GM12878 (cell line): ENCODE measurements at regions not wholly inside any gene's neighbourhood (a gene's known extent, or its start where the extent isn't known, plus 50 kb on each side); places are given as distances from the start of the nearest gene placed in this dataset.

Experiments
- ATAC-seq: fragments of 200-7000 bp; cut with Tn5 transposase; 3 replicates; pipeline ENCODE4 v1.9.1; 2020; ENCODE audit warnings: mild to moderate bottlenecking, moderate library complexity
- BruUV-seq: library from RNA; stranded (reverse); fragments of 400-500 nt; replicated peaks from 2 replicates; lab custom pipeline; 2021; lab: Mats Ljungman, UMichigan
- CTCF ChIA-PET: fragments of 300-600 bp; sonication (Branson Sonifier 250); formaldehyde crosslinking; extraction: SDS; loops from one replicate; lab custom pipeline; 2021; ENCODE audit warnings: inconsistent platforms; lab: Yijun Ruan, JAX
- POLR2A ChIA-PET: fragments of 350-600 bp; formaldehyde crosslinking; extraction: SDS; loops from one replicate; lab custom pipeline; 2021; ENCODE audit warnings: inconsistent platforms; lab: Charles Lee
- RAD21 ChIA-PET: fragments of 300-600 bp; sonication (Branson Sonifier 250); formaldehyde crosslinking; loops from one replicate; lab custom pipeline; 2023; ENCODE audit warnings: antibody characterized with exemption; ENCODE audit not compliant: unreplicated experiment; lab: Charles Lee
- SMC1A ChIA-PET: fragments of 300-600 bp; sonication (Branson Sonifier 250); formaldehyde crosslinking; loops from one replicate; lab custom pipeline; 2023; ENCODE audit not compliant: unreplicated experiment, uncharacterized antibody; lab: Charles Lee
- DNase-seq: peaks from one replicate; pipeline ENCODE4 v3.0.0-alpha.2; 2011; ENCODE audit warnings: low read depth, low spot score
- FAIRE-seq: peaks from 3 replicates; lab custom pipeline; 2011; peaks lifted over from hg19 to GRCh38; lab: Jason Lieb, UNC
- H2AFZ ChIP-seq: 2 replicates; pipeline ENCODE4 v1.6.0; 2011; ENCODE audit warnings: low read depth, low read length, control low read depth; ENCODE audit not compliant: control insufficient read depth
- H3K27ac ChIP-seq: 2 replicates; pipeline ENCODE4 v1.5.1; 2011; ENCODE audit warnings: control low read depth; ENCODE audit not compliant: control insufficient read depth, insufficient read depth
- H3K27me3 ChIP-seq, 2 experiments: replicated peaks in 1 of 2; 2 replicates each; pipeline versions ENCODE4 v1.6.0 to v1.6.1; 2011; ENCODE audit warnings: low read length in 1 of 2; ENCODE audit not compliant: control insufficient read depth in 2 of 2, insufficient read depth in 2 of 2
- H3K36me3 ChIP-seq, 2 experiments: 2 replicates each; pipeline ENCODE4 v1.5.1; 2011; ENCODE audit warnings: low read length in 1 of 2; ENCODE audit not compliant: control insufficient read depth in 2 of 2, insufficient read depth in 2 of 2
- H3K4me1 ChIP-seq: 2 replicates; pipeline ENCODE4 v1.6.1; 2011; ENCODE audit warnings: mild to moderate bottlenecking, low read length, moderate library complexity, mixed read lengths; ENCODE audit not compliant: control insufficient read depth, insufficient read depth
- H3K4me2 ChIP-seq: 2 replicates; pipeline ENCODE4 v1.6.0; 2011; ENCODE audit warnings: control low read depth; ENCODE audit not compliant: control insufficient read depth, insufficient read depth
- H3K4me3 ChIP-seq: fragments of 200-600 bp; sonication (generic); 2 replicates; pipeline ENCODE4 v1.5.1; 2016
- H3K79me2 ChIP-seq: 2 replicates; pipeline ENCODE4 v1.6.0; 2011; ENCODE audit warnings: low read length; ENCODE audit not compliant: control insufficient read depth, insufficient read depth
- H3K9ac ChIP-seq: 2 replicates; pipeline ENCODE4 v1.8.0; 2011; ENCODE audit warnings: low read length, control low read depth, mixed read lengths; ENCODE audit not compliant: control insufficient read depth, insufficient read depth
- H3K9me3 ChIP-seq: replicated peaks from 3 replicates; pipeline ENCODE4 v1.5.1; 2011; ENCODE audit warnings: mild to moderate bottlenecking, low read length; ENCODE audit not compliant: control insufficient read depth, insufficient read depth
- H4K20me1 ChIP-seq: 2 replicates; pipeline ENCODE4 v1.6.0; 2011; ENCODE audit not compliant: control insufficient read depth, insufficient read depth
- CREB1 ChIP-seq: IDR thresholded peaks from 2 replicates; pipeline ENCODE4 v1.6.1; 2012; ENCODE audit warnings: low read depth, mild to moderate bottlenecking, inconsistent platforms
- JUND ChIP-seq: IDR thresholded peaks from 2 replicates; pipeline ENCODE4 v1.6.1; 2012; ENCODE audit warnings: low read depth, mild to moderate bottlenecking, low read length, improper control_type of control experiment, moderate library complexity
- MXI1 ChIP-seq: fragments of 150-350 bp; IDR thresholded peaks from 2 replicates; pipeline ENCODE4 v1.6.1; 2011; ENCODE audit warnings: low read depth, mild to moderate bottlenecking, inconsistent platforms, low read length, improper control_type of control experiment
- TAF1 ChIP-seq: IDR thresholded peaks from 2 replicates; pipeline ENCODE4 v1.6.1; 2011; ENCODE audit warnings: mild to moderate bottlenecking, low read depth, low read length, borderline replicate concordance
- TCF12 ChIP-seq: IDR thresholded peaks from 2 replicates; pipeline ENCODE4 v1.6.1; 2011; ENCODE audit warnings: low read depth, mild to moderate bottlenecking, low read length
- WGBS: methylation state at CpG from one replicate; pipeline ENCODE4 v1.1.6; 2016; ENCODE audit warnings: low lambda C conversion rate; ENCODE audit not compliant: insufficient replicate concordance, insufficient coverage; ENCODE audit errors: missing lambda C conversion rate; 5-methylcytosine and 5-hydroxymethylcytosine counted together
- in situ Hi-C: fragments of 300-500 bp; cut with MboI; formaldehyde crosslinking; loops from 9 replicates; pipeline ENCODE4 v1.14.3; 2018; ENCODE audit warnings: mixed read lengths
- intact Hi-C: fragments of 100-400 bp; cut with micrococcal nuclease; formaldehyde crosslinking; loops from one replicate; pipeline ENCODE4 v1.14.2; 2022; ENCODE audit not compliant: unreplicated experiment
- TF ChIP-seq, protein P1 (sequence below): fragments of 450-650 bp; IDR thresholded peaks from 2 replicates; pipeline ENCODE4 v1.6.1; 2018; ENCODE audit warnings: mild to moderate bottlenecking, low read depth, moderate library complexity; ENCODE audit not compliant: partially characterized antibody
- TF ChIP-seq, protein P2 (sequence below): fragments of 450-650 bp; IDR thresholded peaks from 2 replicates; pipeline ENCODE4 v1.6.1; 2017; ENCODE audit warnings: low read depth, mild to moderate bottlenecking, moderate library complexity
- TF ChIP-seq, protein P3 (sequence below): fragments of 450-650 bp; formaldehyde crosslinking; IDR thresholded peaks from 2 replicates; pipeline ENCODE4 v1.5.0; 2022; ENCODE audit warnings: mild to moderate bottlenecking, missing genetic modification characterization

DNA sequence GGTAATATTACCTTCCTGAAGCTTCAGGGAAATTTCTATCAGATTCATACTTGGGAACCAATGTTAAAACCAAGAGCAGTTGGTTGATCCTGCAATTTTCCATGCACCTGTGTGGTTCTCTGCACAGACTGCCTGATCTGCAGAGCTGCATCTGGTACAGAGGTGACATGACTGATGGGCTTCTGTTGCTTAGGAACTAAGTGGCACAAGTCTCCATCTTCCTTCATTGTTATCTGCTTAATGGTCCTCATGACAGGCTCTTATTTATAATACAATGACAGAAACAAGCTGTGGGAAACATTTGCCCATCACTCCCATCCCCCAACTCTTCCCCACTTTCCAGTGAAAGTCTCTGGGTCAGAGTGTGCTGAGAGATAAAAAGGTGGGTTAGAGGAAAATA lies 799.1 kb downstream of the TAF11L14 start:
- FAIRE-seq (no peak), DNase-seq (no peak), ATAC-seq (no peak)
- ChIA-PET POLR2A (no interaction called here), CTCF (no interaction called here), RAD21 (no interaction called here), SMC1A (no interaction called here)
- intact Hi-C loops = no loop called here
- H3K4me3 ChIP-seq = no peak overlapping the region
- no peak overlapping the region for H3K9ac ChIP-seq
- H3K4me2 ChIP-seq = no peak overlapping the region
- no peaks in the 10 kb centered on the region for H4K20me1 ChIP-seq
- TF ChIP-seq TCF12 (no peak), TAF1 (no peak)
- TF ChIP-seq, protein P1, sequence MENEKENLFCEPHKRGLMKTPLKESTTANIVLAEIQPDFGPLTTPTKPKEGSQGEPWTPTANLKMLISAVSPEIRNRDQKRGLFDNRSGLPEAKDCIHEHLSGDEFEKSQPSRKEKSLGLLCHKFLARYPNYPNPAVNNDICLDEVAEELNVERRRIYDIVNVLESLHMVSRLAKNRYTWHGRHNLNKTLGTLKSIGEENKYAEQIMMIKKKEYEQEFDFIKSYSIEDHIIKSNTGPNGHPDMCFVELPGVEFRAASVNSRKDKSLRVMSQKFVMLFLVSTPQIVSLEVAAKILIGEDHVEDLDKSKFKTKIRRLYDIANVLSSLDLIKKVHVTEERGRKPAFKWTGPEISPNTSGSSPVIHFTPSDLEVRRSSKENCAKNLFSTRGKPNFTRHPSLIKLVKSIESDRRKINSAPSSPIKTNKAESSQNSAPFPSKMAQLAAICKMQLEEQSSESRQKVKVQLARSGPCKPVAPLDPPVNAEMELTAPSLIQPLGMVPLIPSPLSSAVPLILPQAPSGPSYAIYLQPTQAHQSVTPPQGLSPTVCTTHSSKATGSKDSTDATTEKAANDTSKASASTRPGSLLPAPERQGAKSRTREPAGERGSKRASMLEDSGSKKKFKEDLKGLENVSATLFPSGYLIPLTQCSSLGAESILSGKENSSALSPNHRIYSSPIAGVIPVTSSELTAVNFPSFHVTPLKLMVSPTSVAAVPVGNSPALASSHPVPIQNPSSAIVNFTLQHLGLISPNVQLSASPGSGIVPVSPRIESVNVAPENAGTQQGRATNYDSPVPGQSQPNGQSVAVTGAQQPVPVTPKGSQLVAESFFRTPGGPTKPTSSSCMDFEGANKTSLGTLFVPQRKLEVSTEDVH = no peak
- H3K27ac ChIP-seq = no peak overlapping the region
- no peaks in the 10 kb centered on the region for H3K79me2 ChIP-seq
- no TSS peak for BruUV-seq
- in situ Hi-C loops = no loop called here
- no peaks in the 10 kb centered on the region for H3K36me3 ChIP-seq
- H3K4me1 ChIP-seq = no peaks in the 10 kb centered on the region
- no peaks in the 10 kb centered on the region for H3K9me3 ChIP-seq
- H2AFZ ChIP-seq = no peak overlapping the region
- H3K27me3 ChIP-seq = no peaks in the 10 kb centered on the region

DNA sequence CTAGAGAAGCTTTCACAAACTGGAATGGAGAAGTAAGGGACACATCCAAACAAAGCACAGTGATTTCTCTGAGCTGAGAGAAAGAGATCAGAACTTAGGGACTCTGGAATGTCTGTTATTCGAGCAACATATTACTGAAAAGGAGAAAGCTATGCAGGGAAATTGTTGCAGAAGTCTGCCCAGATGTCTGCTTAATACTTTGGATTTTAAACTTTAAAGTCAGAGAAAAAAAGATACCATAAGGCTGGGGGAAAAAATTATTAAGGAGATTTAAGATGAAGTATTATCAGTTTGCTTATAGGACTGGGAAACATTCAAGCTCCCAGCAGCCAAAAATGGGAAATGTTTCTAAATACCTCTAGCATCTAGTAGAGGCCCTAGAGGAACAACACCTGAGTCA lies 803.9 kb downstream of the TAF11L14 start:
- in situ Hi-C loops = no loop called here
- POLR2A ChIA-PET = no interaction called here
- FAIRE-seq (no peak), DNase-seq (no peak), ATAC-seq (no peak)
- intact Hi-C loops = no loop called here
- Histone ChIP-seq H3K9me3 (no peaks in the 10 kb centered on the region), H2AFZ (no peak overlapping the region), H3K79me2 (no peaks in the 10 kb centered on the region), H3K36me3 (no peaks in the 10 kb centered on the region), H3K4me3 (no peak overlapping the region), H3K27ac (no peak overlapping the region), H3K27me3 (no peaks in the 10 kb centered on the region), H3K4me1 (no peaks in the 10 kb centered on the region), H4K20me1 (no peaks in the 10 kb centered on the region), H3K4me2 (no peak overlapping the region), H3K9ac (no peak overlapping the region)
- SMC1A ChIA-PET = no interaction called here
- TF ChIP-seq, protein P2, sequence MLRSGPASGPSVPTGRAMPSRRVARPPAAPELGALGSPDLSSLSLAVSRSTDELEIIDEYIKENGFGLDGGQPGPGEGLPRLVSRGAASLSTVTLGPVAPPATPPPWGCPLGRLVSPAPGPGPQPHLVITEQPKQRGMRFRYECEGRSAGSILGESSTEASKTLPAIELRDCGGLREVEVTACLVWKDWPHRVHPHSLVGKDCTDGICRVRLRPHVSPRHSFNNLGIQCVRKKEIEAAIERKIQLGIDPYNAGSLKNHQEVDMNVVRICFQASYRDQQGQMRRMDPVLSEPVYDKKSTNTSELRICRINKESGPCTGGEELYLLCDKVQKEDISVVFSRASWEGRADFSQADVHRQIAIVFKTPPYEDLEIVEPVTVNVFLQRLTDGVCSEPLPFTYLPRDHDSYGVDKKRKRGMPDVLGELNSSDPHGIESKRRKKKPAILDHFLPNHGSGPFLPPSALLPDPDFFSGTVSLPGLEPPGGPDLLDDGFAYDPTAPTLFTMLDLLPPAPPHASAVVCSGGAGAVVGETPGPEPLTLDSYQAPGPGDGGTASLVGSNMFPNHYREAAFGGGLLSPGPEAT = no peak
- TF ChIP-seq TAF1 = no peak
- no peak for TF ChIP-seq CREB1
- TF ChIP-seq, protein P3, sequence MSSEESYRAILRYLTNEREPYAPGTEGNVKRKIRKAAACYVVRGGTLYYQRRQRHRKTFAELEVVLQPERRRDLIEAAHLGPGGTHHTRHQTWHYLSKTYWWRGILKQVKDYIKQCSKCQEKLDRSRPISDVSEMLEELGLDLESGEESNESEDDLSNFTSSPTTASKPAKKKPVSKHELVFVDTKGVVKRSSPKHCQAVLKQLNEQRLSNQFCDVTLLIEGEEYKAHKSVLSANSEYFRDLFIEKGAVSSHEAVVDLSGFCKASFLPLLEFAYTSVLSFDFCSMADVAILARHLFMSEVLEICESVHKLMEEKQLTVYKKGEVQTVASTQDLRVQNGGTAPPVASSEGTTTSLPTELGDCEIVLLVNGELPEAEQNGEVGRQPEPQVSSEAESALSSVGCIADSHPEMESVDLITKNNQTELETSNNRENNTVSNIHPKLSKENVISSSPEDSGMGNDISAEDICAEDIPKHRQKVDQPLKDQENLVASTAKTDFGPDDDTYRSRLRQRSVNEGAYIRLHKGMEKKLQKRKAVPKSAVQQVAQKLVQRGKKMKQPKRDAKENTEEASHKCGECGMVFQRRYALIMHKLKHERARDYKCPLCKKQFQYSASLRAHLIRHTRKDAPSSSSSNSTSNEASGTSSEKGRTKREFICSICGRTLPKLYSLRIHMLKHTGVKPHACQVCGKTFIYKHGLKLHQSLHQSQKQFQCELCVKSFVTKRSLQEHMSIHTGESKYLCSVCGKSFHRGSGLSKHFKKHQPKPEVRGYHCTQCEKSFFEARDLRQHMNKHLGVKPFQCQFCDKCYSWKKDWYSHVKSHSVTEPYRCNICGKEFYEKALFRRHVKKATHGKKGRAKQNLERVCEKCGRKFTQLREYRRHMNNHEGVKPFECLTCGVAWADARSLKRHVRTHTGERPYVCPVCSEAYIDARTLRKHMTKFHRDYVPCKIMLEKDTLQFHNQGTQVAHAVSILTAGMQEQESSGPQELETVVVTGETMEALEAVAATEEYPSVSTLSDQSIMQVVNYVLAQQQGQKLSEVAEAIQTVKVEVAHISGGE (CRISPR knock-in tag) = no peak
- TF ChIP-seq MXI1 = no peak
- no peak for TF ChIP-seq JUND
- RAD21 ChIA-PET = no interaction called here
- BruUV-seq = no TSS peak
- CTCF ChIA-PET = no interaction called here
- WGBS = 7% methylated on average over 1 of the region's 1 CpG
